Trophoblast cell (in vitro differentiated cells and primary cell): ENCODE measurements at regions not wholly inside any gene's neighbourhood (a gene's known extent, or its start where the extent isn't known, plus 50 kb on each side); places are given as distances from the start of the nearest gene placed in this dataset.

ENCODE experiments used
- DNase-seq, 2 donors: peaks; one replicate each; pipeline ENCODE4 v3.0.0-alpha.2; 2016
- H2AFZ ChIP-seq: 2 replicates; pipeline ENCODE4 v1.6.1; 2013; ENCODE audit warnings: low read length, moderate library complexity, mild to moderate bottlenecking; ENCODE audit not compliant: insufficient read depth, poor library complexity
- H2AK5ac ChIP-seq: 2 replicates; pipeline ENCODE4 v1.6.1; 2013; ENCODE audit warnings: mild to moderate bottlenecking, low read length
- H2BK120ac ChIP-seq: 2 replicates; pipeline ENCODE4 v1.6.1; 2013; ENCODE audit warnings: low read length, mild to moderate bottlenecking, moderate library complexity; ENCODE audit not compliant: insufficient read depth, poor library complexity
- H2BK12ac ChIP-seq: 2 replicates; pipeline ENCODE4 v1.6.1; 2013; ENCODE audit warnings: mild to moderate bottlenecking, low read length, moderate library complexity
- H2BK5ac ChIP-seq: 2 replicates; pipeline ENCODE4 v1.6.1; 2013; ENCODE audit warnings: low read length, low read depth, moderate library complexity, mild to moderate bottlenecking; ENCODE audit not compliant: poor library complexity
- H3K14ac ChIP-seq: 2 replicates; pipeline ENCODE4 v1.6.1; 2013; ENCODE audit warnings: mild to moderate bottlenecking, low read length
- H3K18ac ChIP-seq: 2 replicates; pipeline ENCODE4 v1.6.1; 2013; ENCODE audit warnings: mild to moderate bottlenecking, low read length
- H3K23ac ChIP-seq: 2 replicates; pipeline ENCODE4 v1.6.1; 2013; ENCODE audit warnings: low read length
- H3K27ac ChIP-seq: 2 replicates; pipeline ENCODE4 v1.5.1; 2013; ENCODE audit warnings: low read depth, mild to moderate bottlenecking, inconsistent platforms, low read length, moderate library complexity
- H3K27me3 ChIP-seq: 2 replicates; pipeline ENCODE4 v1.6.1; 2013; ENCODE audit warnings: inconsistent platforms, mild to moderate bottlenecking, low read length, moderate library complexity; ENCODE audit not compliant: insufficient read depth
- H3K36me3 ChIP-seq, 2 experiments: 1 replicate in 1 of 2; 2 replicates in 1 of 2; pipeline ENCODE4 v1.6.1; 2013; ENCODE audit warnings: low read length in 2 of 2, mild to moderate bottlenecking in 2 of 2, moderate library complexity in 1 of 2; ENCODE audit not compliant: insufficient read depth in 2 of 2, control insufficient read depth in 1 of 2
- H3K4ac ChIP-seq: 2 replicates; pipeline ENCODE4 v1.6.1; 2013; ENCODE audit warnings: low read depth, mild to moderate bottlenecking, low read length, moderate library complexity
- H3K4me1 ChIP-seq, 2 experiments: 1 replicate in 1 of 2; 2 replicates in 1 of 2; pipeline ENCODE4 v1.6.1; 2013; ENCODE audit warnings: low read length in 2 of 2, mild to moderate bottlenecking in 2 of 2, moderate library complexity in 1 of 2; ENCODE audit not compliant: insufficient read depth in 2 of 2, control insufficient read depth in 1 of 2
- H3K4me2 ChIP-seq: 2 replicates; pipeline ENCODE4 v1.6.1; 2013; ENCODE audit warnings: inconsistent platforms, mild to moderate bottlenecking, low read length, moderate library complexity
- H3K4me3 ChIP-seq: 2 replicates; pipeline ENCODE4 v1.5.1; 2013; ENCODE audit warnings: mild to moderate bottlenecking, low read depth, low read length, inconsistent platforms
- H3K79me1 ChIP-seq: one replicate; pipeline ENCODE4 v1.6.1; 2013; ENCODE audit warnings: low read length
- H3K79me2 ChIP-seq: 2 replicates; pipeline ENCODE4 v1.6.1; 2013; ENCODE audit warnings: low read length, mild to moderate bottlenecking; ENCODE audit not compliant: control insufficient read depth, insufficient read depth, poor library complexity
- H3K9ac ChIP-seq: 2 replicates; pipeline ENCODE4 v1.6.1; 2013; ENCODE audit warnings: mild to moderate bottlenecking, low read length
- H3K9me3 ChIP-seq: 2 replicates; pipeline ENCODE4 v1.6.1; 2013; ENCODE audit warnings: low read depth, mild to moderate bottlenecking, control low read depth, inconsistent platforms, low read length; ENCODE audit not compliant: insufficient read depth
- H4K12ac ChIP-seq: 2 replicates; pipeline ENCODE4 v1.6.1; 2013; ENCODE audit warnings: low read depth, mild to moderate bottlenecking, low read length, moderate library complexity
- H4K8ac ChIP-seq: 2 replicates; pipeline ENCODE4 v1.6.1; 2013; ENCODE audit warnings: low read depth, mild to moderate bottlenecking, low read length, moderate library complexity
- H4K91ac ChIP-seq: one replicate; pipeline ENCODE4 v1.6.1; 2013; ENCODE audit warnings: low read depth, mild to moderate bottlenecking, low read length, moderate library complexity
- WGBS: extraction: QIAGEN DNeasy Blood & Tissue Kit; methylation state at CpG from one replicate; pipeline ENCODE4 v1.1.7; 2013; ENCODE audit warnings: missing lambda C conversion rate; ENCODE audit not compliant: insufficient read length, insufficient coverage; ENCODE audit errors: extremely low coverage; 5-methylcytosine and 5-hydroxymethylcytosine counted together

GRCh38 chr5:57009811-57010210 lies 57.9 kb upstream of the MIER3 start:
- Histone ChIP-seq H3K18ac (no peak overlapping the region), H3K4ac (no peak overlapping the region), H3K14ac (no peak overlapping the region), H2AFZ (no peak overlapping the region), H3K79me2 (no peaks in the 10 kb centered on the region), H3K4me3 (no peak overlapping the region), H3K4me1 (no peaks in the 10 kb centered on the region), H2BK5ac (no peak overlapping the region), H2BK12ac (no peak overlapping the region), H2AK5ac (no peak overlapping the region), H3K9me3 (no peaks in the 10 kb centered on the region), H3K27me3 (no peaks in the 10 kb centered on the region), H4K12ac (no peak overlapping the region), H3K79me1 (no peaks in the 10 kb centered on the region), H3K4me2 (no peak overlapping the region), H3K36me3 (no peaks in the 10 kb centered on the region), H4K91ac (no peak overlapping the region), H4K8ac (no peak overlapping the region), H3K9ac (no peak overlapping the region), H2BK120ac (no peak overlapping the region), H3K23ac (no peak overlapping the region), H3K27ac (no peak overlapping the region)
- no CpG with 5 or more reads among the region's 7 CpGs for WGBS
- no peak for DNase-seq

DNA sequence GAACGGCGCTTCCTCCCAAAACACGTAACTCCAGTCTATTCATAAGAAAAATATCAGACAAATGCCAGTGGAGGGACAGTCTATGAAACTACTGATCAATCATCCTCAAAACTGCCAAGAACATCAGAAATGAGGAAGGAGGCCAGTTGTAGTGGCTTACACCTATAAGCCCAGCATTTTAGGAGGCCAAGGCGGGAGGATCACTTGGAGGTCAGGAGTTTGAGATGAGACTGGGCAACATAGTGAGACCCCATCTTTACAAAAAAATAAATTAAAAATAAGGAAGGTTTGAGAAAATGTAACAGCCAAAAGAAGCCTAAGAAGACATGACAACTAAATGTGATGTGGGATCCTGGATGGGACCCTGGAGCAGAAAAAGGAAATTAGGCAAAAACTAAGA lies 58.9 kb upstream of the MIER3 start:
- H2AFZ ChIP-seq: no peak overlapping the region
- H2AK5ac ChIP-seq: no peak overlapping the region
- H3K27ac ChIP-seq: no peak overlapping the region
- H3K4me2 ChIP-seq: no peak overlapping the region
- no peak for DNase-seq
- no peak overlapping the region for H2BK5ac ChIP-seq
- H3K27me3 ChIP-seq: no peaks in the 10 kb centered on the region
- no peak overlapping the region for H3K4ac ChIP-seq
- H2BK120ac ChIP-seq: no peak overlapping the region
- no peaks in the 10 kb centered on the region for H3K79me2 ChIP-seq
- WGBS: no CpG with 5 or more reads among the region's 4 CpGs
- H3K79me1 ChIP-seq: no peaks in the 10 kb centered on the region
- no peak overlapping the region for H2BK12ac ChIP-seq
- H3K9ac ChIP-seq: no peak overlapping the region
- H3K4me1 ChIP-seq: no peaks in the 10 kb centered on the region
- H3K18ac ChIP-seq: no peak overlapping the region
- no peak overlapping the region for H3K4me3 ChIP-seq
- no peak overlapping the region for H3K23ac ChIP-seq
- no peaks in the 10 kb centered on the region for H3K9me3 ChIP-seq
- H4K91ac ChIP-seq: no peak overlapping the region
- H4K8ac ChIP-seq: no peak overlapping the region
- no peak overlapping the region for H3K14ac ChIP-seq
- H4K12ac ChIP-seq: no peak overlapping the region
- H3K36me3 ChIP-seq: no peaks in the 10 kb centered on the region

- no peak for DNase-seq
Measured at GRCh38 chr5:57012511-57012910, 60.6 kb upstream of the MIER3 start.

DNA sequence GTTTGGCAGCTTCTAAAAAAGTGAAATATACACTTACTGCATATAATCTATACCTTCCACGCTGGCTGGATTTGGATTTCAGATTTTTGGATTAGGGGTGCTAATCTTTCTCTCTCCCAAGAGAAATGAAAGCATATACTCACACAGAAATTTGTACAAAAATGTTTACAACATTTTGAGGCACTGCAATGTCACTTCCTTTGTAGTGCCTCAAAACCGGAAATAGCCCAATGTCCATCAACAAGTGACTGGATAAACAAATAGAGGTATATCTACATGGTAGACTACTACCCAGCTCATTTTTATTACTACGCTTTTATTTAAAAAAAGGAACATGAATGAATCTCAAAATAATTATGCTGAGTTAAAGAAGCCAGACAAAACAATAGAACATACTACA lies 74.0 kb upstream of the MIER3 start:
- Histone ChIP-seq H2BK5ac (no peak overlapping the region), H3K27me3 (no peaks in the 10 kb centered on the region), H3K4me1 (no peaks in the 10 kb centered on the region), H2BK12ac (no peak overlapping the region), H3K4ac (no peak overlapping the region), H3K36me3 (no peaks in the 10 kb centered on the region), H4K8ac (no peak overlapping the region), H4K91ac (no peak overlapping the region), H3K4me3 (no peak overlapping the region), H3K14ac (no peak overlapping the region), H2AFZ (no peak overlapping the region), H3K9me3 (no peaks in the 10 kb centered on the region), H2BK120ac (no peak overlapping the region), H3K4me2 (no peak overlapping the region), H3K23ac (no peak overlapping the region), H3K27ac (no peak overlapping the region), H2AK5ac (no peak overlapping the region), H3K79me1 (no peaks in the 10 kb centered on the region), H3K18ac (no peak overlapping the region), H4K12ac (no peak overlapping the region), H3K79me2 (no peaks in the 10 kb centered on the region), H3K9ac (no peak overlapping the region)
- WGBS: no CpG with 5 or more reads among the region's 3 CpGs
- no peak for DNase-seq

More at GRCh38 chr5:57012511-57012910, 60.6 kb upstream of the MIER3 start:
- no peaks in the 10 kb centered on the region for H3K36me3 ChIP-seq
- no peak overlapping the region for H3K27ac ChIP-seq
- no peak overlapping the region for H3K4me3 ChIP-seq
- H3K9me3 ChIP-seq: no peaks in the 10 kb centered on the region
- no peak overlapping the region for H2AFZ ChIP-seq
- WGBS: no CpG with 5 or more reads among the region's 2 CpGs
- H3K14ac ChIP-seq: no peak overlapping the region
- no peak overlapping the region for H3K4me2 ChIP-seq
- H3K9ac ChIP-seq: no peak overlapping the region
- no peaks in the 10 kb centered on the region for H3K79me2 ChIP-seq
- H2BK120ac ChIP-seq: no peak overlapping the region
- no peaks in the 10 kb centered on the region for H3K27me3 ChIP-seq
- no peak overlapping the region for H2AK5ac ChIP-seq
- no peak overlapping the region for H3K18ac ChIP-seq
- no peaks in the 10 kb centered on the region for H3K4me1 ChIP-seq
- no peak overlapping the region for H4K12ac ChIP-seq
- no peak overlapping the region for H4K8ac ChIP-seq
- no peaks in the 10 kb centered on the region for H3K79me1 ChIP-seq
- H3K23ac ChIP-seq: no peak overlapping the region
- H2BK5ac ChIP-seq: no peak overlapping the region
- H4K91ac ChIP-seq: no peak overlapping the region
- no peak overlapping the region for H2BK12ac ChIP-seq
- H3K4ac ChIP-seq: no peak overlapping the region
